Right renal pelvis (tissue), 4 donors: ENCODE measurements at regions not wholly inside any gene's neighbourhood (a gene's known extent, or its start where the extent isn't known, plus 50 kb on each side); places are given as distances from the start of the nearest gene placed in this dataset.

Source experiments
- DNase-seq, 4 donors: peaks; one replicate each; pipeline ENCODE4 v3.0.0-alpha.2; 2013; ENCODE audit warnings: low read depth in 4 of 4, low spot score in 3 of 4, missing footprints in 1 of 4

- no peak for DNase-seq
Measured at GRCh38 chr4:177099211-177099610, 210.5 kb upstream of the NEIL3 start.

GRCh38 chr4:177100307-177100706 lies 209.4 kb upstream of the NEIL3 start:
- DNase-seq: no peak

- no peak for DNase-seq
Measured at GRCh38 chr4:177103619-177104018, 206.1 kb upstream of the NEIL3 start.

GRCh38 chr4:177105536-177105935 lies 204.1 kb upstream of the NEIL3 start:
- DNase-seq: no peak

- DNase-seq: no peak
Measured at GRCh38 chr4:177107288-177107921, 202.3 kb upstream of the NEIL3 start.

GRCh38 chr4:177108708-177109107 lies 201.0 kb upstream of the NEIL3 start:
- DNase-seq: no peak

- no peak for DNase-seq
Measured at GRCh38 chr4:177109769-177110168, 199.9 kb upstream of the NEIL3 start.

GRCh38 chr4:177116161-177116560 lies 193.5 kb upstream of the NEIL3 start:
- no peak for DNase-seq

- no peak for DNase-seq
Measured at GRCh38 chr4:177117256-177117655, 192.4 kb upstream of the NEIL3 start.

- no peak for DNase-seq
Measured at GRCh38 chr4:177118596-177118995, 191.1 kb upstream of the NEIL3 start.

- no peak for DNase-seq
Measured at GRCh38 chr4:177119021-177119471, 190.6 kb upstream of the NEIL3 start.

- DNase-seq: no peak
Measured at GRCh38 chr4:177119691-177120090, 190.0 kb upstream of the NEIL3 start.

GRCh38 chr4:177123811-177124210 lies 185.9 kb upstream of the NEIL3 start:
- no peak for DNase-seq

GRCh38 chr4:177124349-177125064 lies 185.2 kb upstream of the NEIL3 start:
- DNase-seq: no peak

GRCh38 chr4:177125656-177126055 lies 184.0 kb upstream of the NEIL3 start:
- no peak for DNase-seq

- no peak for DNase-seq
Measured at GRCh38 chr4:177127658-177128057, 182.0 kb upstream of the NEIL3 start.

GRCh38 chr4:177128306-177128705 lies 181.4 kb upstream of the NEIL3 start:
- DNase-seq: no peak

GRCh38 chr4:177131736-177132135 lies 177.9 kb upstream of the NEIL3 start:
- DNase-seq: no peak

GRCh38 chr4:177147668-177148067 lies 162.0 kb upstream of the NEIL3 start:
- DNase-seq: no peak

- DNase-seq: no peak
Measured at GRCh38 chr4:177155454-177155853, 154.2 kb upstream of the NEIL3 start.

- no peak for DNase-seq
Measured at GRCh38 chr4:177159600-177159999, 150.1 kb upstream of the NEIL3 start.

- DNase-seq: no peak
Measured at GRCh38 chr4:177161781-177162180, 147.9 kb upstream of the NEIL3 start.
